Motor neuron (in vitro differentiated cells): ENCODE measurements at regions not wholly inside any gene's neighbourhood (a gene's known extent, or its start where the extent isn't known, plus 50 kb on each side); places are given as distances from the start of the nearest gene placed in this dataset.
A peak's percentile ranks its signal among the peaks of the same experiment; 100 is the strongest.

Source experiments
- ATAC-seq, 8 experiments: fragments of 200-7000 bp; cut with Tn5 transposase; replicated peaks in 6 of 8; 2 replicates each; pipeline ENCODE4 v1.8.0; 2021; ENCODE audit warnings: mild to moderate bottlenecking in 8 of 8, moderate library complexity in 8 of 8
- H3K27ac ChIP-seq, 2 donors: fragments of 250-450 bp; sonication (Bioruptor Pico); 2 replicates each; pipeline ENCODE4 v1.9.0; 2021; ENCODE audit warnings: antibody characterized with exemption in 2 of 2, mild to moderate bottlenecking in 2 of 2, moderate library complexity in 1 of 2
- H3K4me1 ChIP-seq, 2 donors: fragments of 250-450 bp; sonication (Bioruptor Pico); replicated peaks in 1 of 2; 2 replicates each; pipeline ENCODE4 v1.6.1; 2021; ENCODE audit warnings: antibody characterized with exemption in 2 of 2, mild to moderate bottlenecking in 2 of 2, moderate library complexity in 1 of 2
- H3K4me3 ChIP-seq, 5 donors: fragments of 250-450 bp; sonication (Bioruptor Pico); 2 replicates each; pipeline ENCODE4 v1.9.0; 2021; ENCODE audit warnings: antibody characterized with exemption in 5 of 5, mild to moderate bottlenecking in 5 of 5, moderate library complexity in 4 of 5
- WGBS, 10 experiments: fragments of 450-650 bp; shearing (Covaris generic); methylation state at CpG; one replicate each; pipeline ENCODE4 v1.0.0; 2022; 5-methylcytosine and 5-hydroxymethylcytosine counted together
- in situ Hi-C, 9 experiments: fragments of 400-800 bp; cut with MboI; loops; one replicate each; pipeline ENCODE4 v1.15.0; 2021; ENCODE audit warnings: low sequenced_read_pairs in 9 of 9, low pct_unique_long_range_greater_than_20kb in 2 of 9; ENCODE audit not compliant: unreplicated experiment in 9 of 9

GRCh38 chr12:118467641-118468305 is 91.4 kb downstream of the SUDS3 start:
- WGBS, 10 experiments = 0 to 94% (median 58%) methylated on average over 1 to 3 of the region's 3 CpGs; no CpG with 5 or more reads in 3 of the 10 experiments
- no peak overlapping the region for H3K27ac ChIP-seq
- ATAC-seq = peak in 5 of 8 experiments; percentile 83 to 92 (median 92)
- in situ Hi-C loops = no loop called here
- H3K4me1 ChIP-seq = peaks cover 0 to 2% of the 10 kb centered on the region in 2 donors
- no peak overlapping the region for H3K4me3 ChIP-seq

DNA sequence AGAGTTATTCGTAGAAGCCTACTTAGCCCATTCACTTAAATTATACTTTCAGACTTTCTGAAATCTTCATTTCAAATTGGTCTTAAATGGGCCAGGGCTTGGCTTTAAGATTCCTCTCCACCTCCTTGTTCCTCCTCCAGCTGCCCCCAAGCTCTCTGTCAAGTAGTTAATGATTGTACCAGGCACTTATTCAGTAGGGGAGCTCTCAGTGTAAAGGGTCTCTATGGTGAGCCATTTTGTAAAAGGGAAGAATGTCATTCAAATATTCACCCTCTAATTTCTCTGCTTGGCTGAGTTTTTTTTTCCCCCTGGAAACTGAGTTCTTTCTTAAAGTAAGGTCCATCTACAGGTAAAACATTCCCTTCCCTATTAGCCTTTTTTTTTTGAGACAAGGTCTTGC is 96.6 kb downstream of the SUDS3 start:
- in situ Hi-C loops = no loop called here
- peaks cover 0 to 6% of the 10 kb centered on the region in 2 donors for H3K4me1 ChIP-seq
- H3K27ac ChIP-seq = no peak overlapping the region
- ATAC-seq = peak in 3 of 8 experiments; percentile 53 to 92 (median 58)
- 0 to 80% (median 0%) methylated on average over 1 of the region's 1 CpG; no CpG with 5 or more reads in 2 of the 10 experiments for WGBS, 10 experiments
- no peak overlapping the region for H3K4me3 ChIP-seq

- no peak overlapping the region for H3K27ac ChIP-seq
- in situ Hi-C loops = no loop called here
- WGBS, 10 experiments = 0 to 97% (median 84%) methylated on average over 2 to 4 of the region's 4 CpGs; no CpG with 5 or more reads in 3 of the 10 experiments
- no peak overlapping the region for H3K4me3 ChIP-seq
- ATAC-seq = no peak
- peaks cover 0 to 2% of the 10 kb centered on the region in 2 donors for H3K4me1 ChIP-seq
Measured at GRCh38 chr12:118480235-118480634, 103.9 kb downstream of the SUDS3 start.

- 0 to 76% (median 62%) methylated on average over 1 to 2 of the region's 2 CpGs; no CpG with 5 or more reads in 4 of the 10 experiments for WGBS, 10 experiments
- no peaks in the 10 kb centered on the region for H3K4me1 ChIP-seq
- no peak overlapping the region for H3K4me3 ChIP-seq
- in situ Hi-C loops = no loop called here
- no peak for ATAC-seq
- H3K27ac ChIP-seq = no peak overlapping the region
Measured at GRCh38 chr12:118488034-118488433, 111.7 kb downstream of the SUDS3 start.

DNA sequence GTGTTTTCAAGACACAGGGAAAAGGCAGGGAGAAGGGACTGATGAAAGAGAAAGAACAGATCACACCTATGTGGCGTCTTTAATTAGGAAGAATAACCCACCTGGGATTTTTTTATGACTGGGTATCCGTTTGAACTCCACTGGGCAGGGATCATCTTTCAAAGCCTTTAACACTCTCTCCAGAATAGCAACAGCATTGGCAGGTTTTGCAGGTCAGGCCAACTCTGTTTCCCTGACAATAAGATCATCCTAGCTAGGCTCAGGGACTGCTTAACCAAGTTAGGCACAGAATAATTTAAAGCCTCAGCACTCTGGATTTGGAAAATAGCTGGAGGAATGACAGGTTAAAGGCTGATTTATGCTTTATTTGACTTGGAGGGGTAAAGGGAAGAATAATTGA is 117.6 kb downstream of the SUDS3 start:
- Histone ChIP-seq H3K27ac (no peak overlapping the region), H3K4me1 (peaks cover 0 to 6% of the 10 kb centered on the region in 2 donors), H3K4me3 (no peak overlapping the region)
- WGBS, 10 experiments = 0 to 80% (median 17%) methylated on average over 1 to 2 of the region's 2 CpGs; no CpG with 5 or more reads in 5 of the 10 experiments
- in situ Hi-C loops = no loop called here
- ATAC-seq = no peak

DNA sequence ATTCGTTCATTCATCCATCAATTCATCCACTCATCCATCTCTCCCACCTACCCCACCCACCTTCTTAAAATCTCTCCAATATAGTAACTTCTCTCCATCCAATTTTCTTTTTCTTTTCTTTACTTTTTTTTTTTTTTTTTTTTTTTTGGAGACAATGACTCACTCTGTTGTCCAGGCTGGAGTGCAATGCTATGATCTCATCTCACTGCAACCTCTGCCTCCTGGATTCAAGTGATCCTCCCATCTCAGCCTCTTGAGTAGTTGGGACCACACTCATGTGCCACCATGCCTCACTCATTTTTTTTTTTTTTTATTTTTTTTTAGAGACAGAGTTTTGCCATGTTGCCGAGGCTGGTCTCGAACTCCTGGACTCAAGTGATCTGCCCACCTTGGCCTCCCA is 118.4 kb downstream of the SUDS3 start:
- Histone ChIP-seq H3K4me1 (peaks cover 0 to 6% of the 10 kb centered on the region in 2 donors), H3K27ac (no peak overlapping the region), H3K4me3 (no peak overlapping the region)
- in situ Hi-C loops = no loop called here
- WGBS, 10 experiments = 10 to 100% (median 80%) methylated on average over 1 to 3 of the region's 3 CpGs; no CpG with 5 or more reads in 1 of the 10 experiments
- no peak for ATAC-seq

GRCh38 chr12:118495296-118495695 is 118.9 kb downstream of the SUDS3 start:
- Histone ChIP-seq H3K4me3 (no peak overlapping the region), H3K27ac (no peak overlapping the region), H3K4me1 (peaks cover 0 to 6% of the 10 kb centered on the region in 2 donors)
- no peak for ATAC-seq
- WGBS, 10 experiments = 0 to 100% (median 73%) methylated on average over 1 to 2 of the region's 2 CpGs
- in situ Hi-C loops = no loop called here

DNA sequence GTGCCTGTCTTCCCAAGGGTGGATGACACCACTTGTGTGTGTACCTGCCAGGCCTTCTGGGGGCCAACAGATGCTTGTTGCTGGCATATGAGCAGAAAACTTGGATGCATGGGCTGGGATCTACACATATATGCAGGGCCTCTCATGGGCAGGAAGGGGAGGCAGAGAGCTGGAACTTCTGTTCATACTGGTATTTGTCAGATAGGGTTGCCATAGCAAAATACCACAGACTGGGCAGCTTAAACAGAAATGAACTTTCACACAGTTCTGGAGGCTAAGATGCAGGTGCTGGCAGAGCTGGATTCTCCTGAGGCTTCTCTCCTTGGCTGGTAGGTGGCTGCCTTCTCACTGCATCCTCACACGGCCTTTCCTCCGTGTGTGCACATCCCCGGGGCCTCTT is 121.8 kb downstream of the SUDS3 start:
- 0 to 100% (median 0%) methylated on average over 1 to 3 of the region's 3 CpGs; no CpG with 5 or more reads in 7 of the 10 experiments for WGBS, 10 experiments
- H3K27ac ChIP-seq = no peak overlapping the region
- H3K4me3 ChIP-seq = no peak overlapping the region
- H3K4me1 ChIP-seq = peaks cover 0 to 6% of the 10 kb centered on the region in 2 donors
- peak in 3 of 8 experiments; percentile 64 to 99 (median 67) for ATAC-seq
- in situ Hi-C loops = no loop called here

- no peak overlapping the region for H3K4me3 ChIP-seq
- no peak overlapping the region for H3K27ac ChIP-seq
- ATAC-seq = peak in 1 of 8 experiments; percentile 42
- in situ Hi-C loops = no loop called here
- H3K4me1 ChIP-seq = no peaks in the 10 kb centered on the region
- WGBS, 10 experiments = 0 to 88% (median 38%) methylated on average over 1 to 7 of the region's 7 CpGs; no CpG with 5 or more reads in 4 of the 10 experiments
Measured at GRCh38 chr12:118500299-118500698, 123.9 kb downstream of the SUDS3 start.

DNA sequence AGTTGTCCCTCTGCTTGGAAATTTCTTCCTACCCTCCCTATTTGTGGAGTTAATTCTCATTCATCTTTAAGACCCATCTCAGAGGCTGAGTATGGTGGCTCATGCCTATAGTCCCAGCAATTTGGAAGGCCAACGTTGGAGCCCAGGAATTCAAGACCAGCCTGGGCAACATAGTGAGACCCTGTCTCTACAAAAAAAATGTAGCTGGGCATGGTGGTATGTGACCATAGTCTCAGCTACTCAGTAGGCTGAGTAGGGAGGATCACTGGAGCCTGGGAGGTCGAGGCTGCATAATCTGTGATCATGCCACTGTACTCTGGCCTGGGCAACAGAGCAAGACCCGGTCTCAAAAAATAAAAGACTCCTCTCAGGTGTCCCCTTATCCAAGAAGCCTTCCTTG is 125.1 kb downstream of the SUDS3 start:
- 0 to 100% (median 30%) methylated on average over 1 to 2 of the region's 3 CpGs; no CpG with 5 or more reads in 4 of the 10 experiments for WGBS, 10 experiments
- Histone ChIP-seq H3K27ac (no peak overlapping the region), H3K4me3 (no peak overlapping the region), H3K4me1 (no peaks in the 10 kb centered on the region)
- in situ Hi-C loops = no loop called here
- ATAC-seq = no peak

- no peak overlapping the region for H3K27ac ChIP-seq
- no peak overlapping the region for H3K4me3 ChIP-seq
- H3K4me1 ChIP-seq = no peaks in the 10 kb centered on the region
- in situ Hi-C loops = no loop called here
- no peak for ATAC-seq
- WGBS, 10 experiments = 0 to 100% (median 88%) methylated on average over 1 to 3 of the region's 3 CpGs
Measured at GRCh38 chr12:118503476-118503875, 127.1 kb downstream of the SUDS3 start.

DNA sequence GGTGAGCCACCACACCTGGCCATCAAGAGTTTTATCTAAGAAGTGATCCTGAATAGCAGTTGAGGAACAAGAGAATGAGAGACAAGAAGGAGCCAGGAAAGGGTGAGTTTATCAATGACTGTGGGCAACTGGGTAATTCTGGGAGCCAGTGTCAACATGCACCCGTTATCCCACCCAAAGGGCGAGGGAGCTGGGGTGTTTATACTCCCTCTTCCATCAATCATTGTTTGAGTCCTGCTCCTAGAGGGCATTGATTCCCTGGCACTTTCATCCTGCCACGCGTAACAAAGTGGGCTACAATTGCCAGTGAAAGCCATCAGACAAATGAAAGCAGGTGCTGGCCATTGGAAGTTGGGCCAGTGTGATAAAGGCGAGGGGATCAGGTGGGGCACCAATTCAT is 136.3 kb downstream of the SUDS3 start:
- peaks cover 0 to 2% of the 10 kb centered on the region in 2 donors for H3K4me1 ChIP-seq
- no peak overlapping the region for H3K27ac ChIP-seq
- H3K4me3 ChIP-seq = no peak overlapping the region
- 0 to 100% (median 82%) methylated on average over 2 to 5 of the region's 5 CpGs; no CpG with 5 or more reads in 4 of the 10 experiments for WGBS, 10 experiments
- ATAC-seq = no peak
- in situ Hi-C loops = no loop called here

DNA sequence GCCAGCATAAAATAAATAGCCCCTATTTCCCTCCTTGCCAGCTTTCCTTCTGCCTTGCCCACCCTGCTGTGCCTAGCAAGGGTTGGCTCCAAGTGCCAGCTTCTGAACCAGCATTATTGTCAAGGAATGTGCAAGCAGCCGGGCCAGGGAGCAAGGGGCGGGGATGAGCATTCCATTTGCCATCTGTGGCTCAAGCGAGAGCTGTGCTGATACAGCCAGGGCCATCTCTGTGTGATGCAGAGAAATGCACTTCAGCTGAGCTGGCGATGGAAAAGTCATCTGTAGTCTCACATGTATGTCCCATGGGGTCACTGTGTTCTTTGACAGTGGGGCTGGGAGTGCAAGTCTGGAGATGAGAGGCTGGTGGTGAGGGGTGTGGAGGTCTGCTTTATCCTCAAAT is 137.3 kb downstream of the SUDS3 start:
- in situ Hi-C loops = no loop called here
- H3K4me3 ChIP-seq = no peak overlapping the region
- WGBS, 10 experiments = 0 to 72% (median 0%) methylated on average over 1 to 4 of the region's 4 CpGs; no CpG with 5 or more reads in 5 of the 10 experiments
- ATAC-seq = peak in 4 of 8 experiments; percentile 34 to 71 (median 62)
- H3K4me1 ChIP-seq = peaks cover 0 to 2% of the 10 kb centered on the region in 2 donors
- no peak overlapping the region for H3K27ac ChIP-seq

DNA sequence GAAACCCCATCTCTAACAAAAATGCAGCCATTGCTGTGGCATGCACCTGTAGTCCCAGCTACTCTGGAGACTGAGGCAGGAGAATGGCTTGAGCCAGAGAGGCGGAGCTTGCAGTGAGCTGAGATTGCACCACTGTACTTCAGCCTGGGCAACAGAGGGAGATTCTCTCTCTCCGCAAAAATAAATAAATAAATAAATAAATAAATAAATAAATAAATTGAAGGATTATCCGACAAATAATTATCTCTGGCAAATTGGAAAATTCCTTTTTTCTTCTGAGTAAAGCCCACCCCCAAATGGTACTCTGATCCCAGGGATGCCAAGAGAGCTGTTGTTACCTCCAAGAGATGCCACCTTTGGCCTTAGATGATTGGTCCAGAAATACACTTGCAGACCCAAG is 137.9 kb downstream of the SUDS3 start:
- no peak for ATAC-seq
- H3K27ac ChIP-seq = no peak overlapping the region
- 0 to 100% (median 86%) methylated on average over 1 to 3 of the region's 3 CpGs; no CpG with 5 or more reads in 1 of the 10 experiments for WGBS, 10 experiments
- no peak overlapping the region for H3K4me3 ChIP-seq
- in situ Hi-C loops = no loop called here
- peaks cover 0 to 2% of the 10 kb centered on the region in 2 donors for H3K4me1 ChIP-seq
